ENCODE measurements at regions not wholly inside any gene's neighbourhood (a gene's known extent, or its start where the extent isn't known, plus 50 kb on each side); places are given as distances from the start of the nearest gene placed in this dataset.

DNA sequence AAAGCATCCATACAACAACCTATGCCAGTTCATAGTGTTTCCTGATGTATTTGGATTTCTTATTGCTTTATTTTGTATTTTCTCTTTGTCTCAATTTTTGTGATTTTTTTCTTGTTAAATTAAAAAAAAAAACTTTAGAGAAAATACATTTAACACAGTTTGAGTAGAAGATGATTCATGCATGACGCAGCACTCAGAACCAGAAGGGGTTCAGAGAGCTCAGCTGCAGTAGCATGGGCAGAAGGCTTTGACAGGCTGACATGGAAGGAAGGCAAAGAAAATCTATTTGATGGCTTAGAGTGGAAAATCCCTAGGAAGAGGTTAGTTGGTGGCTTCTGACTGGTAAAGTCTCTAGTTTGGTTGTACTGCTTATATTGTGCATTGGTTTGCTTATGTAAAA lies 207.2 kb upstream of the STXBP5 start:
- TF ChIP-seq BHLHE40 (IDR thresholded peaks at IDR 0.05; ENCODE audit: borderline replicate concordance) (no peak), ELF4 (IDR thresholded peaks at IDR 0.05) (no peak), SUZ12 (IDR thresholded peaks at IDR 0.05) (no peak), SP1 (IDR thresholded peaks at IDR 0.05) (no peak), TARDBP (IDR thresholded peaks at IDR 0.05) (no peak), CTBP1 (IDR thresholded peaks at IDR 0.05; ENCODE audit: borderline replicate concordance) (no peak), FOXA1 (IDR thresholded peaks at IDR 0.05) (no peak), L3MBTL2 (conservative IDR thresholded peaks at IDR 0.05) (no peak), LEF1 (IDR thresholded peaks at IDR 0.05; ENCODE audit: borderline replicate concordance) (no peak)
- TF ChIP-seq, protein P1, sequence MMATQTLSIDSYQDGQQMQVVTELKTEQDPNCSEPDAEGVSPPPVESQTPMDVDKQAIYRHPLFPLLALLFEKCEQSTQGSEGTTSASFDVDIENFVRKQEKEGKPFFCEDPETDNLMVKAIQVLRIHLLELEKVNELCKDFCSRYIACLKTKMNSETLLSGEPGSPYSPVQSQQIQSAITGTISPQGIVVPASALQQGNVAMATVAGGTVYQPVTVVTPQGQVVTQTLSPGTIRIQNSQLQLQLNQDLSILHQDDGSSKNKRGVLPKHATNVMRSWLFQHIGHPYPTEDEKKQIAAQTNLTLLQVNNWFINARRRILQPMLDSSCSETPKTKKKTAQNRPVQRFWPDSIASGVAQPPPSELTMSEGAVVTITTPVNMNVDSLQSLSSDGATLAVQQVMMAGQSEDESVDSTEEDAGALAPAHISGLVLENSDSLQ (IDR thresholded peaks at IDR 0.05): no peak

All from HEK293T (cell line).